IPS-18a (cell line): ENCODE measurements at regions not wholly inside any gene's neighbourhood (a gene's known extent, or its start where the extent isn't known, plus 50 kb on each side); places are given as distances from the start of the nearest gene placed in this dataset.
"Not testable (repeated sequence)": the region's sequence is repeated elsewhere in the genome, so short reads cannot be mapped to it uniquely, and the experiment has no call there.

ENCODE experiments used
- H3K27ac ChIP-seq: one replicate; pipeline ENCODE4 v1.5.1; 2013; ENCODE audit warnings: low read length
- H3K27me3 ChIP-seq: one replicate; pipeline ENCODE4 v1.6.1; 2013; ENCODE audit warnings: mild to moderate bottlenecking, low read length; ENCODE audit not compliant: control insufficient read depth, insufficient read depth
- H3K36me3 ChIP-seq: one replicate; pipeline ENCODE4 v1.6.1; 2013; ENCODE audit warnings: low read depth, low read length; ENCODE audit not compliant: control insufficient read depth
- H3K4me1 ChIP-seq: one replicate; pipeline ENCODE4 v1.6.1; 2013; ENCODE audit warnings: low read depth, low read length; ENCODE audit not compliant: control insufficient read depth
- H3K4me3 ChIP-seq: one replicate; pipeline ENCODE4 v1.5.1; 2013; ENCODE audit warnings: low read length
- H3K9ac ChIP-seq: one replicate; pipeline ENCODE4 v1.6.1; 2013; ENCODE audit warnings: mild to moderate bottlenecking, low read length, moderate library complexity
- H3K9me3 ChIP-seq: one replicate; pipeline ENCODE4 v1.6.1; 2013; ENCODE audit warnings: low read depth, low read length; ENCODE audit not compliant: control insufficient read depth

GRCh38 chr5:145014109-145014508 lies 821.0 kb downstream of the PRELID2 start:
- H3K4me1 ChIP-seq, result no peaks in the 10 kb centered on the region
- no peak overlapping the region for H3K9ac ChIP-seq
- no peaks in the 10 kb centered on the region for H3K36me3 ChIP-seq
- no peak overlapping the region for H3K27ac ChIP-seq
- H3K27me3 ChIP-seq, result no peaks in the 10 kb centered on the region
- no peaks in the 10 kb centered on the region for H3K9me3 ChIP-seq
- H3K4me3 ChIP-seq, result no peak overlapping the region

GRCh38 chr5:145010834-145011233 lies 824.3 kb downstream of the PRELID2 start:
- H3K36me3 ChIP-seq, result no peaks in the 10 kb centered on the region
- H3K9me3 ChIP-seq, result no peaks in the 10 kb centered on the region

GRCh38 chr5:145008876-145009530 lies 826.1 kb downstream of the PRELID2 start:
- no peaks in the 10 kb centered on the region for H3K4me1 ChIP-seq
- H3K36me3 ChIP-seq, result no peaks in the 10 kb centered on the region
- H3K27ac ChIP-seq, result no peak overlapping the region
- H3K9me3 ChIP-seq, result no peaks in the 10 kb centered on the region
- H3K4me3 ChIP-seq, result no peak overlapping the region
- H3K27me3 ChIP-seq, result no peaks in the 10 kb centered on the region
- H3K9ac ChIP-seq, result no peak overlapping the region

More at GRCh38 chr5:145010834-145011233, 824.3 kb downstream of the PRELID2 start:
- no peak overlapping the region for H3K27ac ChIP-seq
- H3K9ac ChIP-seq, result no peak overlapping the region
- H3K4me3 ChIP-seq, result no peak overlapping the region
- no peaks in the 10 kb centered on the region for H3K27me3 ChIP-seq
- H3K4me1 ChIP-seq, result no peaks in the 10 kb centered on the region

- H3K27ac ChIP-seq, H3K36me3 ChIP-seq, H3K4me1 ChIP-seq, H3K9ac ChIP-seq, H3K4me3 ChIP-seq, H3K27me3 ChIP-seq, H3K9me3 ChIP-seq: not testable (repeated sequence)
These were observed 823.7 kb downstream of the KCTD16 start for GRCh38 chr5:144994356-144994755.

- H3K4me3 ChIP-seq, result no peak overlapping the region
- no peaks in the 10 kb centered on the region for H3K27me3 ChIP-seq
- no peak overlapping the region for H3K9ac ChIP-seq
- no peaks in the 10 kb centered on the region for H3K9me3 ChIP-seq
- H3K36me3 ChIP-seq, result no peaks in the 10 kb centered on the region
- no peak overlapping the region for H3K27ac ChIP-seq
- no peaks in the 10 kb centered on the region for H3K4me1 ChIP-seq
These were observed 812.4 kb downstream of the KCTD16 start for GRCh38 chr5:144983101-144983500.

- H3K27ac ChIP-seq, result no peak overlapping the region
- no peaks in the 10 kb centered on the region for H3K4me1 ChIP-seq
- H3K9ac ChIP-seq, result no peak overlapping the region
- H3K27me3 ChIP-seq, result no peaks in the 10 kb centered on the region
- no peaks in the 10 kb centered on the region for H3K36me3 ChIP-seq
- no peak overlapping the region for H3K4me3 ChIP-seq
- no peaks in the 10 kb centered on the region for H3K9me3 ChIP-seq
These were observed 809.0 kb downstream of the KCTD16 start for GRCh38 chr5:144979516-144980264.

- H3K27ac ChIP-seq, result no peak overlapping the region
- H3K4me1 ChIP-seq, result no peaks in the 10 kb centered on the region
- no peaks in the 10 kb centered on the region for H3K36me3 ChIP-seq
- no peaks in the 10 kb centered on the region for H3K9me3 ChIP-seq
- H3K9ac ChIP-seq, result no peak overlapping the region
- no peaks in the 10 kb centered on the region for H3K27me3 ChIP-seq
- no peak overlapping the region for H3K4me3 ChIP-seq
These were observed 801.6 kb downstream of the KCTD16 start for GRCh38 chr5:144972317-144972716.

- no peak overlapping the region for H3K27ac ChIP-seq
- H3K9me3 ChIP-seq, result no peaks in the 10 kb centered on the region
- no peak overlapping the region for H3K4me3 ChIP-seq
- no peaks in the 10 kb centered on the region for H3K27me3 ChIP-seq
- H3K4me1 ChIP-seq, result no peaks in the 10 kb centered on the region
- H3K36me3 ChIP-seq, result no peaks in the 10 kb centered on the region
- no peak overlapping the region for H3K9ac ChIP-seq
These were observed 800.6 kb downstream of the KCTD16 start for GRCh38 chr5:144971108-144971850.

GRCh38 chr5:144960296-144960695 lies 789.6 kb downstream of the KCTD16 start:
- H3K4me1 ChIP-seq, result no peaks in the 10 kb centered on the region
- no peak overlapping the region for H3K9ac ChIP-seq
- no peaks in the 10 kb centered on the region for H3K36me3 ChIP-seq
- H3K9me3 ChIP-seq, result no peaks in the 10 kb centered on the region
- no peak overlapping the region for H3K27ac ChIP-seq
- no peak overlapping the region for H3K4me3 ChIP-seq
- H3K27me3 ChIP-seq, result no peaks in the 10 kb centered on the region

GRCh38 chr5:144958002-144958401 lies 787.3 kb downstream of the KCTD16 start:
- no peak overlapping the region for H3K27ac ChIP-seq
- no peaks in the 10 kb centered on the region for H3K9me3 ChIP-seq
- no peaks in the 10 kb centered on the region for H3K4me1 ChIP-seq
- H3K4me3 ChIP-seq, result no peak overlapping the region
- H3K9ac ChIP-seq, result no peak overlapping the region
- H3K36me3 ChIP-seq, result no peaks in the 10 kb centered on the region
- H3K27me3 ChIP-seq, result no peaks in the 10 kb centered on the region

- H3K9ac ChIP-seq, result no peak overlapping the region
- no peaks in the 10 kb centered on the region for H3K9me3 ChIP-seq
- H3K27me3 ChIP-seq, result no peaks in the 10 kb centered on the region
- H3K4me3 ChIP-seq, result no peak overlapping the region
- no peaks in the 10 kb centered on the region for H3K36me3 ChIP-seq
- no peak overlapping the region for H3K27ac ChIP-seq
- no peaks in the 10 kb centered on the region for H3K4me1 ChIP-seq
These were observed 780.3 kb downstream of the KCTD16 start for GRCh38 chr5:144950996-144951395.
